Ishikawa (cell line): ENCODE measurements at regions not wholly inside any gene's neighbourhood (a gene's known extent, or its start where the extent isn't known, plus 50 kb on each side); places are given as distances from the start of the nearest gene placed in this dataset.

ENCODE experiments used
- CEBPB ChIP-seq: IDR thresholded peaks from 2 replicates; pipeline ENCODE4 v1.6.1; 2012
- CREB1 ChIP-seq: IDR thresholded peaks from 2 replicates; pipeline ENCODE4 v1.6.1; 2012; ENCODE audit warnings: low read depth
- EGR1 ChIP-seq: IDR thresholded peaks from 2 replicates; pipeline ENCODE4 v1.6.1; 2012
- EP300 ChIP-seq: IDR thresholded peaks from 2 replicates; pipeline ENCODE4 v1.6.1; 2012; ENCODE audit warnings: borderline replicate concordance
- FOXM1 ChIP-seq: IDR thresholded peaks from 2 replicates; pipeline ENCODE4 v1.6.1; 2012; ENCODE audit warnings: low read depth, borderline replicate concordance
- MAX ChIP-seq: IDR thresholded peaks from 2 replicates; pipeline ENCODE4 v1.6.1; 2012
- NFIC ChIP-seq: IDR thresholded peaks from 2 replicates; pipeline ENCODE4 v1.6.1; 2012
- RAD21 ChIP-seq: IDR thresholded peaks from 2 replicates; pipeline ENCODE4 v1.6.1; 2012; ENCODE audit warnings: low read depth
- REST ChIP-seq: IDR thresholded peaks from 2 replicates; pipeline ENCODE4 v1.6.1; 2012; ENCODE audit warnings: low read depth, mild to moderate bottlenecking
- TAF1 ChIP-seq: IDR thresholded peaks from 2 replicates; pipeline ENCODE4 v1.6.1; 2012; ENCODE audit warnings: low read depth, mild to moderate bottlenecking
- TCF12 ChIP-seq: IDR thresholded peaks from 2 replicates; pipeline ENCODE4 v1.6.1; 2012; ENCODE audit warnings: low read depth
- TEAD4 ChIP-seq: IDR thresholded peaks from 2 replicates; pipeline ENCODE4 v1.6.1; 2012
- USF1 ChIP-seq: IDR thresholded peaks from 2 replicates; pipeline ENCODE4 v1.6.1; 2012
- YY1 ChIP-seq: IDR thresholded peaks from 2 replicates; pipeline ENCODE4 v1.6.1; 2012; ENCODE audit warnings: low read depth
- ZBTB7A ChIP-seq: IDR thresholded peaks from 2 replicates; pipeline ENCODE4 v1.6.1; 2012; ENCODE audit warnings: low read depth

- TF ChIP-seq CEBPB: no peak
- TF ChIP-seq FOXM1: no peak
- TF ChIP-seq TAF1: no peak
- no peak for TF ChIP-seq REST
- TF ChIP-seq RAD21: no peak
- no peak for TF ChIP-seq YY1
- no peak for TF ChIP-seq USF1
- no peak for TF ChIP-seq NFIC
- TF ChIP-seq MAX: no peak
- TF ChIP-seq ZBTB7A: no peak
These were observed 208.1 kb upstream of the CDKN2B start for GRCh38 chr9:22217254-22217653.

- TF ChIP-seq YY1 (no peak), FOXM1 (no peak), USF1 (no peak), TEAD4 (no peak), NFIC (no peak), MAX (no peak), EGR1 (no peak), RAD21 (no peak), CEBPB (no peak), CREB1 (no peak), EP300 (no peak), TCF12 (no peak), REST (no peak), TAF1 (no peak), ZBTB7A (no peak)
These were observed 218.6 kb upstream of the DMRTA1 start for GRCh38 chr9:22227986-22228385.

- TF ChIP-seq RAD21: peak; percentile 36; the same call in 1 of the 2 replicates
- TF ChIP-seq EGR1: no peak
- no peak for TF ChIP-seq MAX
- no peak for TF ChIP-seq TEAD4
These were observed 218.1 kb upstream of the DMRTA1 start for GRCh38 chr9:22228542-22228941.

GRCh38 chr9:22229069-22229468 lies 217.6 kb upstream of the DMRTA1 start:
- TF ChIP-seq TAF1 (no peak), MAX (no peak), NFIC (no peak), CREB1 (no peak), EP300 (no peak), EGR1 (no peak), RAD21 (no peak), REST (no peak), CEBPB (no peak)

- TF ChIP-seq TAF1 (no peak), ZBTB7A (no peak), REST (no peak), YY1 (no peak), RAD21 (no peak), EP300 (no peak), CEBPB (no peak), FOXM1 (no peak), NFIC (no peak), EGR1 (no peak), TCF12 (no peak), TEAD4 (no peak), USF1 (no peak), MAX (no peak), CREB1 (no peak)
These were observed 213.7 kb upstream of the DMRTA1 start for GRCh38 chr9:22232971-22233370.
